Mucosa of descending colon (tissue), 3 donors: ENCODE measurements at regions not wholly inside any gene's neighbourhood (a gene's known extent, or its start where the extent isn't known, plus 50 kb on each side); places are given as distances from the start of the nearest gene placed in this dataset.

ENCODE experiments used
- ATAC-seq: fragments of 200-7000 bp; cut with Tn5 transposase; one replicate; pipeline ENCODE4 v1.9.1; 2020; ENCODE audit warnings: mild to moderate bottlenecking, moderate library complexity
- DNase-seq, 3 donors: peaks; one replicate each; pipeline ENCODE4 v3.0.0-alpha.2; 2020
- H3K36me3 ChIP-seq: fragments of 200-600 bp; one replicate; pipeline ENCODE4 v1.8.0; 2021; ENCODE audit warnings: low read depth, mild to moderate bottlenecking
- H3K4me1 ChIP-seq: fragments of 200-600 bp; one replicate; pipeline ENCODE4 v1.8.0; 2021; ENCODE audit warnings: low read depth, mild to moderate bottlenecking
- H3K4me3 ChIP-seq: fragments of 200-600 bp; one replicate; pipeline ENCODE4 v1.8.0; 2021; ENCODE audit warnings: mild to moderate bottlenecking
- H3K9me3 ChIP-seq: fragments of 200-600 bp; one replicate; pipeline ENCODE4 v1.8.0; 2021; ENCODE audit warnings: mild to moderate bottlenecking
- intact Hi-C, 2 donors: fragments of 100-400 bp; cut with DNase I in 1 of 2; cut with micrococcal nuclease in 1 of 2; formaldehyde crosslinking; loops; one replicate each; pipeline versions ENCODE4 v1.11.0 to v1.11.1; 2022; cut with DNase I, micrococcal nuclease
- TF ChIP-seq, protein P1 (sequence below): fragments of 200-600 bp; IDR thresholded peaks from one replicate; pipeline ENCODE4 v1.8.0; 2022; ENCODE audit warnings: antibody characterized with exemption, mild to moderate bottlenecking
- donor health status: DM: no; HTN: no; CAD: no; lungs with moderate emphysema.
- donor health status: DM: no; HTN: no; CAD: no.
- donor health status: DM: no; HTN: yes; CAD: no.

DNA sequence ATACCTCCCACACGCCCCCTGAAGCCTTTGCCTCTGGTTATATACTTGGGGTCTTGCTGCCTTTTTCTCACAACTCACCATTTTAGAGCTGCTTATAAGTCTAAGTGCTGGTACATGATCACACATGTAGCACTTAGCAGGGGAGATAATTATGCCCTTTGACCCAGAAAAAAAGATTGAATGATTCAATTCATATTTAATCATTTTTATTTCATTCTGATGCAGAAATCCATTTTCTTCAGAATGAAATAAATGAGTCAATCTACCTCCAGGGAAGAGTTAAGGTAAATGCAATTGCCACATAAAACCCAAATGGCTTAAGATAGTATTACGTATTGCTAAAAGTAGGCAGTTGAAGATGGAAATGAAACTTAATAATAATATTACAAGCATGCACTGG is 414.6 kb upstream of the PRICKLE1 start:
- Histone ChIP-seq H3K36me3 (no peaks in the 10 kb centered on the region), H3K4me3 (no peak overlapping the region), H3K4me1 (no peaks in the 10 kb centered on the region), H3K9me3 (peaks cover 5% of the 10 kb centered on the region)
- ATAC-seq (no peak), DNase-seq (no peak)
- intact Hi-C loops = no loop called here
- TF ChIP-seq, protein P1, sequence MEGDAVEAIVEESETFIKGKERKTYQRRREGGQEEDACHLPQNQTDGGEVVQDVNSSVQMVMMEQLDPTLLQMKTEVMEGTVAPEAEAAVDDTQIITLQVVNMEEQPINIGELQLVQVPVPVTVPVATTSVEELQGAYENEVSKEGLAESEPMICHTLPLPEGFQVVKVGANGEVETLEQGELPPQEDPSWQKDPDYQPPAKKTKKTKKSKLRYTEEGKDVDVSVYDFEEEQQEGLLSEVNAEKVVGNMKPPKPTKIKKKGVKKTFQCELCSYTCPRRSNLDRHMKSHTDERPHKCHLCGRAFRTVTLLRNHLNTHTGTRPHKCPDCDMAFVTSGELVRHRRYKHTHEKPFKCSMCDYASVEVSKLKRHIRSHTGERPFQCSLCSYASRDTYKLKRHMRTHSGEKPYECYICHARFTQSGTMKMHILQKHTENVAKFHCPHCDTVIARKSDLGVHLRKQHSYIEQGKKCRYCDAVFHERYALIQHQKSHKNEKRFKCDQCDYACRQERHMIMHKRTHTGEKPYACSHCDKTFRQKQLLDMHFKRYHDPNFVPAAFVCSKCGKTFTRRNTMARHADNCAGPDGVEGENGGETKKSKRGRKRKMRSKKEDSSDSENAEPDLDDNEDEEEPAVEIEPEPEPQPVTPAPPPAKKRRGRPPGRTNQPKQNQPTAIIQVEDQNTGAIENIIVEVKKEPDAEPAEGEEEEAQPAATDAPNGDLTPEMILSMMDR = no peak

DNA sequence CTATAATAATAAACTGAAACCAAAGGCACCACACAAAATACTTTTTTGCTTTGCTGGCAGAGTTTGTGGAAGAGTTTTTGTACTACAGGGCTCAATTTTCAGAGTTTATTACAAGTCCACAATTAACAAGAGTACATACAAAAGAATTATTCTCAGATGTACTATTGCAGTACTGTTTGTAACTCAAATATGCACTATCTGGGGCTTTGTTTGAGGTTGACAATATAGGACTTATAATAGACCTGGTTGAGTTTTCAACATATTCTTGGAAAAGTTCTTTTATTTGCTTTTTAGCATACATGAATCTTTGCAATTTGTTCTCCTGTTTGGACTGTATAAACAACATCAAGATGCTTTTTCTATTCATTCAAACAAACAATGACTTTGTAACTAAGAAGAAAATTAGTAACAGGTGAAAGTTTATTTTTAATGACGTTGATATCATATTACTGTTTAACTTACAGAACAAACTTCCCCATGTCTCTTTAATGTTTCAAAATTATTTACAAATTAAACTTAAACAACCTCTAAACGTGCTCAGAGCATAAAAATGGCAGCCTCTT is 407.4 kb upstream of the PRICKLE1 start:
- H3K36me3 ChIP-seq = no peaks in the 10 kb centered on the region
- TF ChIP-seq, protein P1 = no peak
- no peaks in the 10 kb centered on the region for H3K4me1 ChIP-seq
- intact Hi-C loops = no loop called here
- peaks cover 11% of the 10 kb centered on the region for H3K9me3 ChIP-seq
- H3K4me3 ChIP-seq = no peak overlapping the region
- DNase-seq = no peak
- no peak for ATAC-seq

DNA sequence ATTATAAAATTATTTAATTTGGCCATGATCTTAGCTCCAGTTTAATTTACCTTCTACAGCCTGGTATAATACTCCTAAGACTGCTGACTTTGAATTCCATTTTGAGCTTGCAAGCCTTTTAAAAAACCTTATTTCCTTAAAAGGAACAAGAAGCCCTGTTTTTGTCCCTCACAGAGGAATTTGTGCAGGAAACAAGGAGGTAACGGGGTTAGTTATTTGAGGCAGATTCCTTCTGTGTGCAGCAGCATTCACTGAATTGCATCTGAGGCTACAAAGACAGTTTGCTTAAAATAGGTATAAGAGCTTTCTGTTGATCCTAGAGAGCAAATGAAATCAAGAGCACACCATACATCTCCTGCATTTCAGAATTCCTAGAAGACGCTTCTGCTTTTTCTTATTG is 403.3 kb upstream of the PRICKLE1 start:
- Histone ChIP-seq H3K4me1 (no peaks in the 10 kb centered on the region), H3K4me3 (no peak overlapping the region), H3K9me3 (peaks cover 10% of the 10 kb centered on the region), H3K36me3 (no peaks in the 10 kb centered on the region)
- ATAC-seq = no peak
- no peak for DNase-seq
- TF ChIP-seq, protein P1 = no peak
- intact Hi-C loops = no loop called here

DNA sequence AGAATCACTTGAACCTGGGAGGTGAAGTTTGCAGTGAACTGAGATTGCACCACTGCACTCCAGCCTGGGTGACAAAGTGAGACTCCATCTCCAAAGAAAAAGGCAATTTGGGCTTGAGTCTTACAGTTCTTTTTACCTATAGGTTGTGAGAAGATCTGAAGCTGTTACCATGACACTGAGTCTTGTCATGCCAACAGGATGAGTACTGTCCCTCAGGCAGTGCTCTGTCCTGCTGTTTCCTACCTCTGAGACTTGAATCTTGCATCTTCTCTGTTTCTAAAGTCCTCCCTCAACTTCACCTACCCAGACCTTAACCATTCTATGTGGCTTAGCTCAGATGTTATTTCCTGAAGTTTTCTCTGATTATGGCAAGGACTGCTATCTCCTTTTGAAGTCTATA is 400.8 kb upstream of the PRICKLE1 start:
- DNase-seq = no peak
- no peak for ATAC-seq
- Histone ChIP-seq H3K4me3 (no peak overlapping the region), H3K4me1 (no peaks in the 10 kb centered on the region), H3K9me3 (peaks cover 10% of the 10 kb centered on the region), H3K36me3 (no peaks in the 10 kb centered on the region)
- TF ChIP-seq, protein P1 = no peak
- intact Hi-C loops = no loop called here

DNA sequence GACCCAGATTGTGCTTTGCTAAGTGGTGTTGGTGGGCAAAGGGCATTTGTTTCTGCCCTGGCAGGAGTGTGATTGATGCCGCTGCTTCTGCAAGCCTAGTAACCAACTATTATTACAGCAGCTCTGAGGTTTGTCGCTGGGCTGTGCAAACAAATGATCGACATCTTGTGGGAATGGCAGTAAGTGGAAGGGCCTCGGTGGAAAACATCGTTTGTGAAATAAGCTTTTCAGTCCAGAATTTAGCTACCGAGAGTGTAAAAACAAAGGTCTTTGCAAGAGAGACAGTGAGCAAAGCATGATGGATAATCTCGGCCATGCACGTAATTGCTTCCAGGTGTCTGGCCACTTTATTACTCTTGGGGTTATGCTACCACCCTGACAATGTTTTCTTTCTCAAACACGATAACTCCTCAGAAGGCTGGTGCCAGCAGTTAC is 397.7 kb upstream of the PRICKLE1 start:
- Histone ChIP-seq H3K36me3 (no peaks in the 10 kb centered on the region), H3K4me3 (no peak overlapping the region), H3K4me1 (no peaks in the 10 kb centered on the region), H3K9me3 (peaks cover 8% of the 10 kb centered on the region)
- intact Hi-C loops = no loop called here
- TF ChIP-seq, protein P1 = no peak
- DNase-seq = no peak
- ATAC-seq = no peak

DNA sequence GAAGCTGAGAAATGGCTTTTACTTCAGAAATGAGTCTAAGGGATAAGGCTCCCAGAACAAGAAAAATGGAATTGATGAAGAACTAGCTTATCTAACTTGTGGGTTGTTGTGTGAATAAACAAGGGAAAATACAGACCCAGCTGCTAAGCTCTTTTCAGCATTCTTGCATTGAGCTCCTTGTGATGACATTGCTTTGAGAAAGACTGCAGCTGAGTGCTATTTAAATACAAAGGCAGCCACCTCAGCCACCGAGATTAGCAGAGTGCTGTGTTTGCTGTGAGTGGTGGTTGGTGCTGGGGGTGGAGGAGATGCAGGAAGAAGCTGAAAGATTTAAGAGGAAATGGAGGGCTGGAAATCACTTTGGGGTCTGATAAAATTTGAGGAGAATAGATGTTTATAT is 396.0 kb upstream of the PRICKLE1 start:
- H3K9me3 ChIP-seq = peaks cover 5% of the 10 kb centered on the region
- no peaks in the 10 kb centered on the region for H3K4me1 ChIP-seq
- H3K4me3 ChIP-seq = no peak overlapping the region
- no peaks in the 10 kb centered on the region for H3K36me3 ChIP-seq
- intact Hi-C loops = no loop called here
- TF ChIP-seq, protein P1 = no peak
- ATAC-seq = no peak
- DNase-seq = no peak
